GM15510 (cell line): ENCODE measurements at regions not wholly inside any gene's neighbourhood (a gene's known extent, or its start where the extent isn't known, plus 50 kb on each side); places are given as distances from the start of the nearest gene placed in this dataset.

ENCODE experiments used
- POLR2A ChIP-seq: IDR thresholded peaks from 3 replicates; pipeline ENCODE4 v1.6.1; 2011; ENCODE audit warnings: borderline replicate concordance; ENCODE audit not compliant: insufficient read length; ENCODE audit errors: extremely low read depth

GRCh38 chr5:89973516-89973915, 436.0 kb downstream of the CETN3 start:
- no peak for TF ChIP-seq POLR2A

DNA sequence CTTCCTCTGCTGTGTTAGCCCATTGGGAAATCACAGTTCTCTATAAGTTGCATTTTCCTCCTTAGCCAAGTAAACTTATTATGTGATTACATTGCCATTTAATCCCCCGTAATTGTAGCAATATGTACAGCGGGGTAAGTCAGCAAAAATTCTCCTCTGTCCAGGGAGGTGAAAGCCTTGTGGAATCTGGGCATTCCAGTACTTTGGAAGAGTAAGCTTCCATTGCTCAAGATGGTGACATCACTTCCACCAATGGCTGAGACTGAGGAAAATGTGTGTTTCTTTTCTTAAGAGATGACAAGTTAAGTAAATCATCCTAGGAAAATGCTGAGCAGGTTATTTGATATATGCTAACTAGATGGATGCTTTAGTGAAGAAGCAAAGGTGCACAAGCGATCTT, 436.7 kb downstream of the CETN3 start:
- TF ChIP-seq POLR2A: no peak

GRCh38 chr5:89968958-89969381, 440.6 kb downstream of the CETN3 start:
- TF ChIP-seq POLR2A: no peak

GRCh38 chr5:89967771-89968444, 441.6 kb downstream of the CETN3 start:
- no peak for TF ChIP-seq POLR2A

DNA sequence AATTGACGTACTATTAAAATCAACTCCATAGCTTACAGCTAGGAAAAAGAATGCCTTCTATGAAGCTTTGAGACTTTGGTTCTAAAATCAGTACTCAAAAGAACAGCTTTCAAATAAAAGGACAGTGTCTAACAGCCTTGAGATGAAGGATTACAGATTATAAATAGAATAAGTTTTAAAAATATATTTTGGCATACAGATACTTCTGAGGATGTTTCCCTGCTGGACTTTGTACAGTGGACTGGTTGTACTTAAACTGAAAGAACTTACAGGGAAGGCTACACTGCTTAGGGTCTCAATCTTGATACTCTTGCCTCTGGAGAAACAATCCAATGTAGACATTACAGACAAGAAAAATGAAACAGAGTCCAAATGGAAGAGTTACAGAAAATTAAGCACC, 452.7 kb downstream of the CETN3 start:
- no peak for TF ChIP-seq POLR2A

GRCh38 chr5:89954916-89955315, 454.6 kb downstream of the CETN3 start:
- TF ChIP-seq POLR2A: no peak

GRCh38 chr5:89951876-89952275, 457.7 kb downstream of the CETN3 start:
- TF ChIP-seq POLR2A: no peak

GRCh38 chr5:89950234-89950633, 459.3 kb downstream of the CETN3 start:
- TF ChIP-seq POLR2A: no peak

DNA sequence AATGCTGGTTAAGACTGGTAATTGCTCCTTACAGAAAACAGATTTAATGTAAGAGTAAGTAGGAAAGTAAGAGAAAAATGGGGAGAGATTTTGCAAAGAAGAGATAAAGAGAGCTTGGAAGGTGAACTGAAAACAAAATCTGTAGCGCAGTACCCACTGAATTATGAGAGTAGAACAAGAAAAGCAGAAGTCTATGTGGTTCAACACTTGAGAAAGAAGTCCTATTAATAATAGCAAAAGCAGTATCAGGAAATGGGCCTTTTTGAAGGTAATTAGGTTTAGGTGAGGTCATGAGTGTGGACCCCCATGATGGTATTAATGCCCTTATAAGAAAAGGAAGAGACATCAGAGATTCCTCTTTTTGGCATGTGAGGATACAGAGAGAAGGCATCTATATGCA, 460.6 kb downstream of the CETN3 start:
- no peak for TF ChIP-seq POLR2A

DNA sequence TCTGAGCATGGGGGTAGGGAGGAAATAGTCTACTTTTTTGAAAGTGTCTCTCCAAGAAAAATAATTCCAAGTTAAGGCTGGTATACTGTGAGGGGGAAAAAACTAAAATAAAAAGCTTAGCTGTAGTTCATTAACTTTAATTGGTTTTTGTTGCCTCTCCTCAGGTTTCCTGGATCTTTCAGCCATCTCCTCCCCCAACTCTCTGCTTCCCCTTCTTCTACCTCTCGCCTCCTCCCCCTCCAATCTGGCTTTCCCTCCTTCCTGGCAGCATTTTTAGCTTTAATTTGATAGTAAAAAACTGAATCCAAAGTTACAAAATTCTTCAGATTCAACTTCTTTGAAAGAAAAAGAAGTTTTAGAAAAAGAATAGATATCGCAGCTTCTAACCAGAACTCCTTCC, 462.6 kb downstream of the CETN3 start:
- TF ChIP-seq POLR2A: no peak

- no peak for TF ChIP-seq POLR2A
Observed at GRCh38 chr5:89946508-89946907, 463.0 kb downstream of the CETN3 start.

DNA sequence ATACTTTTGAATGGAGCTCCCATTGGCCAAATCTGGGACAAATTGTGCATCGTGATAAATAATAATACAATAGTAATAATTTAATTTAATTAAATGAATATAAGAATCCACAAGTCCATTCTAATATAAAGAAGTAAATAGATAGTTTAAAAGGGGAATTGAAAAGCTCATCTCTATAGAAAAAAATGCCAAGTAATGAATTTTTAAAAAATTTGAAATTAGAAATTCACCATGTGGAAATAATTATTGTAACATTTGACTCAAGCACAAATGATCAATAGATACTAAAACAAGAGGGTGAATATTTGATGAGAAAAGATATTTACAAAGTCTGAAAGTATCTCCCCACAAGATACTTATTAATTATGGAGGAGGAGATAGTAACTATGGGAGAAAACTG, 467.4 kb downstream of the CETN3 start:
- no peak for TF ChIP-seq POLR2A

- no peak for TF ChIP-seq POLR2A
Observed at GRCh38 chr5:89936576-89936975, 473.0 kb downstream of the CETN3 start.

DNA sequence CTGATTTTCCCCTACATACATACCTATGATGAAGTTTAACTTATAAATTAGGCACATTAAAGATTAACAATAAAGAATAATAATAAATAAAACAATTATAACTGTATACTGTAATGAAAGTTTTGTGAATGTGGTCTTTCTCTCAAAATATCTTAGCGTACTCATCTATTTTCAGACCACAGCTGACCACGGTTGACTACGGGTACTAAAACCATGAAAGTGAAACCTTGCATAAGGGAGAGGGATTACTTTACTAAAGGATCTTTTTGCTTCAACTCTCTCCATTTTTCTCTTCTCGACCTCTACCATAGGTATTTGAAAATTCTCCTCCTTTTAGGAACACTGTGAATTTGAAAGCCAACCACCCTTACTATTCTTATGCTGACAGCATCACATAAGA, 475.5 kb downstream of the CETN3 start:
- TF ChIP-seq POLR2A: no peak

DNA sequence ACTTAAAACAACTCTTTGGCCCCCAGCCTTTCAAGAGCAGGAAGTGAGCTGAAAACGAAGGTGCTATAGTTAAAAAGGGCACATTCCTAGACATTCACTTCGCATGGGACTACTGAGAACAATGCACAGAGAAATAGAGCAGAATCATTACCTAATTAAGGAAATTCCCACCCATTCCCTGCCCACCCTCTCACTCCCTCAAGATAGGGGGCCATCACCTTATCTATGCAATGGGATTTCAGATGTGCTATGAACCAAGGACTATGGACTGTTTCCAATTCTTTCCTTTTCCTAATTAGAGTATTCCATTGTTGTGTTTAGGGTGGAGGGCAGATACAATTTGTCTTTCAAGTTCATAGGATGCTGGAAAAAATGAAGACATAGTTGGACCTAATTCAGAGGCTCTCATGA, 476.8 kb downstream of the CETN3 start:
- no peak for TF ChIP-seq POLR2A

- no peak for TF ChIP-seq POLR2A
Observed at GRCh38 chr5:89930591-89931392, 478.8 kb downstream of the CETN3 start.

GRCh38 chr5:89929834-89930233, 479.7 kb downstream of the CETN3 start:
- TF ChIP-seq POLR2A: no peak

- no peak for TF ChIP-seq POLR2A
Observed at GRCh38 chr5:89929173-89929572, 480.4 kb downstream of the CETN3 start.
